ENCODE measurements at regions not wholly inside any gene's neighbourhood (a gene's known extent, or its start where the extent isn't known, plus 50 kb on each side); places are given as distances from the start of the nearest gene placed in this dataset.

GRCh38 chr9:134223591-134224122 is 59.3 kb upstream of the RNU6ATAC start:
- H3K36me3 Mint-ChIP-seq (ENCODE audit: insufficient read depth), result peaks cover 3% of the 10 kb centered on the region

GRCh38 chr9:134224127-134224526 is 59.8 kb upstream of the RNU6ATAC start:
- Mint-ChIP-seq H3K36me3 (ENCODE audit: insufficient read depth) (peaks cover 3% of the 10 kb centered on the region), H3K27me3 (peaks cover 16 to 22% of the 10 kb centered on the region in 2 donors), H3K4me3 (no peak overlapping the region), H3K27ac (peak overlapping the region in 1 of 2 donors; percentile 74), H3K4me1 (ENCODE audit: low read depth in 2 of 2) (no peaks in the 10 kb centered on the region), H3K9me3 (no peaks in the 10 kb centered on the region)
- DNase-seq (no peak), ATAC-seq (replicated peaks) (no peak)

More at GRCh38 chr9:134223591-134224122, 59.3 kb upstream of the RNU6ATAC start:
- Mint-ChIP-seq H3K27me3 (peaks cover 16 to 17% of the 10 kb centered on the region in 2 donors), H3K4me1 (ENCODE audit: low read depth in 2 of 2) (no peaks in the 10 kb centered on the region), H3K4me3 (no peak overlapping the region), H3K9me3 (no peaks in the 10 kb centered on the region), H3K27ac (peak overlapping the region in 1 of 2 donors; percentile 74)
- no peak for ATAC-seq (replicated peaks)
- DNase-seq, result no peak

- no peak for ATAC-seq (replicated peaks)
- peaks cover 16 to 24% of the 10 kb centered on the region in 2 donors for H3K27me3 Mint-ChIP-seq
- no peaks in the 10 kb centered on the region for H3K4me1 Mint-ChIP-seq (ENCODE audit: low read depth in 2 of 2)
- no peak for DNase-seq
- peaks cover 3% of the 10 kb centered on the region for H3K36me3 Mint-ChIP-seq (ENCODE audit: insufficient read depth)
- H3K4me3 Mint-ChIP-seq, result no peak overlapping the region
- H3K9me3 Mint-ChIP-seq, result no peaks in the 10 kb centered on the region
- no peak overlapping the region for H3K27ac Mint-ChIP-seq
These were observed 60.3 kb upstream of the RNU6ATAC start for GRCh38 chr9:134224567-134225093.

GRCh38 chr9:134225186-134225585 is 60.8 kb upstream of the RNU6ATAC start:
- H3K4me3 Mint-ChIP-seq, result no peak overlapping the region
- H3K27me3 Mint-ChIP-seq, result peaks cover 17 to 28% of the 10 kb centered on the region in 2 donors
- H3K36me3 Mint-ChIP-seq (ENCODE audit: insufficient read depth), result peaks cover 3% of the 10 kb centered on the region
- H3K4me1 Mint-ChIP-seq (ENCODE audit: low read depth in 2 of 2), result no peaks in the 10 kb centered on the region
- H3K9me3 Mint-ChIP-seq, result no peaks in the 10 kb centered on the region
- H3K27ac Mint-ChIP-seq, result no peak overlapping the region
- ATAC-seq (replicated peaks) (no peak), DNase-seq (no peak)

GRCh38 chr9:134225816-134226215 is 61.5 kb upstream of the RNU6ATAC start:
- no peak overlapping the region for H3K4me3 Mint-ChIP-seq
- no peaks in the 10 kb centered on the region for H3K9me3 Mint-ChIP-seq
- no peaks in the 10 kb centered on the region for H3K4me1 Mint-ChIP-seq (ENCODE audit: low read depth in 2 of 2)
- H3K27ac Mint-ChIP-seq, result no peak overlapping the region
- H3K36me3 Mint-ChIP-seq (ENCODE audit: insufficient read depth), result peaks cover 3% of the 10 kb centered on the region
- H3K27me3 Mint-ChIP-seq, result peaks cover 21 to 33% of the 10 kb centered on the region in 2 donors
- DNase-seq (no peak), ATAC-seq (replicated peaks) (no peak)

- no peak for DNase-seq
- Mint-ChIP-seq H3K4me1 (ENCODE audit: low read depth in 2 of 2) (no peaks in the 10 kb centered on the region), H3K27ac (no peak overlapping the region), H3K27me3 (peaks cover 21 to 33% of the 10 kb centered on the region in 2 donors), H3K36me3 (ENCODE audit: insufficient read depth) (peaks cover 2% of the 10 kb centered on the region), H3K9me3 (no peaks in the 10 kb centered on the region), H3K4me3 (no peak overlapping the region)
- ATAC-seq (replicated peaks), result no peak
These were observed 62.0 kb upstream of the RNU6ATAC start for GRCh38 chr9:134226221-134226930.

GRCh38 chr9:134227451-134228411 is 63.4 kb upstream of the RNU6ATAC start:
- Mint-ChIP-seq H3K4me1 (ENCODE audit: low read depth in 2 of 2) (no peaks in the 10 kb centered on the region), H3K9me3 (no peaks in the 10 kb centered on the region), H3K27me3 (peaks cover 27 to 44% of the 10 kb centered on the region in 2 donors), H3K36me3 (ENCODE audit: insufficient read depth) (no peaks in the 10 kb centered on the region), H3K4me3 (no peak overlapping the region), H3K27ac (no peak overlapping the region)
- ATAC-seq (replicated peaks) (no peak), DNase-seq (no peak)

- peaks cover 0 to 1% of the 10 kb centered on the region in 2 donors for H3K4me1 Mint-ChIP-seq (ENCODE audit: low read depth in 2 of 2)
These were observed 64.3 kb upstream of the RNU6ATAC start for GRCh38 chr9:134228649-134229048.

GRCh38 chr9:134229466-134230091 is 65.2 kb upstream of the RNU6ATAC start:
- Mint-ChIP-seq H3K27me3 (peaks cover 16 to 51% of the 10 kb centered on the region in 2 donors), H3K4me3 (no peak overlapping the region), H3K36me3 (ENCODE audit: insufficient read depth) (no peaks in the 10 kb centered on the region), H3K27ac (no peak overlapping the region), H3K9me3 (no peaks in the 10 kb centered on the region), H3K4me1 (ENCODE audit: low read depth in 2 of 2) (peaks cover 0 to 3% of the 10 kb centered on the region in 2 donors)
- DNase-seq, result no peak
- ATAC-seq (replicated peaks), result no peak

More at GRCh38 chr9:134228649-134229048, 64.3 kb upstream of the RNU6ATAC start:
- DNase-seq (no peak), ATAC-seq (replicated peaks) (no peak)
- H3K4me3 Mint-ChIP-seq, result no peak overlapping the region
- no peak overlapping the region for H3K27ac Mint-ChIP-seq
- no peaks in the 10 kb centered on the region for H3K36me3 Mint-ChIP-seq (ENCODE audit: insufficient read depth)
- no peaks in the 10 kb centered on the region for H3K9me3 Mint-ChIP-seq
- peaks cover 22 to 46% of the 10 kb centered on the region in 2 donors for H3K27me3 Mint-ChIP-seq

GRCh38 chr9:134230092-134230941 is 66.0 kb upstream of the RNU6ATAC start:
- ATAC-seq (replicated peaks) (no peak), DNase-seq (no peak)
- Mint-ChIP-seq H3K9me3 (no peaks in the 10 kb centered on the region), H3K27ac (no peak overlapping the region), H3K27me3 (peaks cover 16 to 57% of the 10 kb centered on the region in 2 donors), H3K4me1 (ENCODE audit: low read depth in 2 of 2) (peaks cover 0 to 3% of the 10 kb centered on the region in 2 donors), H3K36me3 (ENCODE audit: insufficient read depth) (no peaks in the 10 kb centered on the region), H3K4me3 (no peak overlapping the region)

GRCh38 chr9:134230942-134231325 is 66.6 kb upstream of the RNU6ATAC start:
- peaks cover 16 to 57% of the 10 kb centered on the region in 2 donors for H3K27me3 Mint-ChIP-seq
- no peak overlapping the region for H3K4me3 Mint-ChIP-seq
- no peak overlapping the region for H3K27ac Mint-ChIP-seq
- DNase-seq (no peak), ATAC-seq (replicated peaks) (no peak)
- no peaks in the 10 kb centered on the region for H3K36me3 Mint-ChIP-seq (ENCODE audit: insufficient read depth)
- peaks cover 0 to 3% of the 10 kb centered on the region in 2 donors for H3K4me1 Mint-ChIP-seq (ENCODE audit: low read depth in 2 of 2)
- no peaks in the 10 kb centered on the region for H3K9me3 Mint-ChIP-seq

- DNase-seq (no peak), ATAC-seq (replicated peaks) (no peak)
- H3K36me3 Mint-ChIP-seq (ENCODE audit: insufficient read depth), result no peaks in the 10 kb centered on the region
- no peaks in the 10 kb centered on the region for H3K9me3 Mint-ChIP-seq
- peaks cover 16 to 57% of the 10 kb centered on the region in 2 donors for H3K27me3 Mint-ChIP-seq
- no peak overlapping the region for H3K4me3 Mint-ChIP-seq
- H3K4me1 Mint-ChIP-seq (ENCODE audit: low read depth in 2 of 2), result peaks cover 0 to 3% of the 10 kb centered on the region in 2 donors
- no peak overlapping the region for H3K27ac Mint-ChIP-seq
These were observed 67.0 kb upstream of the RNU6ATAC start for GRCh38 chr9:134231330-134231745.

Measured in effector memory CD8-positive, alpha-beta T cell (primary cell).